ENCODE measurements at regions not wholly inside any gene's neighbourhood (a gene's known extent, or its start where the extent isn't known, plus 50 kb on each side); places are given as distances from the start of the nearest gene placed in this dataset.

- no peaks in the 10 kb centered on the region for H3K36me3 ChIP-seq (replicated peaks in 1 of 2)
- H3K9me3 ChIP-seq (replicated peaks in 1 of 3): no peaks in the 10 kb centered on the region
- DNase-seq: no peak
- no peak overlapping the region for H3K27ac ChIP-seq
- TF ChIP-seq CTCF (IDR thresholded peaks at IDR 0.05) (no peak), POLR2A (IDR thresholded peaks at IDR 0.05) (no peak)
- H3K27me3 ChIP-seq: no peaks in the 10 kb centered on the region
- WGBS, 4 donors: 60 to 82% (median 68%) methylated on average over 2 to 6 of the region's 6 CpGs
- no peak overlapping the region for H3K4me3 ChIP-seq
- no peaks in the 10 kb centered on the region for H3K4me1 ChIP-seq (replicated peaks in 1 of 2)
- intact Hi-C loops (cut with DNase I): no loop called here
Measured at GRCh38 chr19:28051047-28051446, 1161.9 kb downstream of the UQCRFS1 start.

- DNase-seq: no peak
- WGBS, 4 donors: 89 to 100% (median 93%) methylated on average over 2 of the region's 2 CpGs
Measured at GRCh38 chr19:28049875-28050274, 1163.1 kb downstream of the UQCRFS1 start.

GRCh38 chr19:28046932-28047331 is 1166.0 kb downstream of the UQCRFS1 start:
- Histone ChIP-seq H3K4me1 (replicated peaks in 1 of 2) (no peaks in the 10 kb centered on the region), H3K27ac (no peak overlapping the region), H3K9me3 (replicated peaks in 1 of 3) (no peaks in the 10 kb centered on the region), H3K4me3 (no peak overlapping the region), H3K27me3 (no peaks in the 10 kb centered on the region), H3K36me3 (replicated peaks in 1 of 2) (no peaks in the 10 kb centered on the region)
- DNase-seq: no peak
- 83 to 97% (median 93%) methylated on average over 1 of the region's 1 CpG for WGBS, 4 donors
- intact Hi-C loops (cut with DNase I): no loop called here
- TF ChIP-seq POLR2A (IDR thresholded peaks at IDR 0.05) (no peak), CTCF (IDR thresholded peaks at IDR 0.05) (no peak)

More at GRCh38 chr19:28049875-28050274, 1163.1 kb downstream of the UQCRFS1 start:
- no peaks in the 10 kb centered on the region for H3K36me3 ChIP-seq (replicated peaks in 1 of 2)
- intact Hi-C loops (cut with DNase I): no loop called here
- H3K27me3 ChIP-seq: no peaks in the 10 kb centered on the region
- no peak overlapping the region for H3K27ac ChIP-seq
- H3K4me1 ChIP-seq (replicated peaks in 1 of 2): no peaks in the 10 kb centered on the region
- no peak for TF ChIP-seq POLR2A (IDR thresholded peaks at IDR 0.05)
- no peak for TF ChIP-seq CTCF (IDR thresholded peaks at IDR 0.05)
- no peak overlapping the region for H3K4me3 ChIP-seq
- H3K9me3 ChIP-seq (replicated peaks in 1 of 3): no peaks in the 10 kb centered on the region

GRCh38 chr19:28045621-28046020 is 1167.3 kb downstream of the UQCRFS1 start:
- no peaks in the 10 kb centered on the region for H3K27me3 ChIP-seq
- TF ChIP-seq POLR2A (IDR thresholded peaks at IDR 0.05): no peak
- TF ChIP-seq CTCF (IDR thresholded peaks at IDR 0.05): no peak
- intact Hi-C loops (cut with DNase I): no loop called here
- no peaks in the 10 kb centered on the region for H3K4me1 ChIP-seq (replicated peaks in 1 of 2)
- no peak for DNase-seq
- H3K27ac ChIP-seq: no peak overlapping the region
- WGBS, 4 donors: 70 to 94% (median 88%) methylated on average over 2 of the region's 2 CpGs
- no peaks in the 10 kb centered on the region for H3K9me3 ChIP-seq (replicated peaks in 1 of 3)
- no peak overlapping the region for H3K4me3 ChIP-seq
- H3K36me3 ChIP-seq (replicated peaks in 1 of 2): no peaks in the 10 kb centered on the region
